GM18907 (cell line): ENCODE measurements at regions not wholly inside any gene's neighbourhood (a gene's known extent, or its start where the extent isn't known, plus 50 kb on each side); places are given as distances from the start of the nearest gene placed in this dataset.

Source experiments
- ATAC-seq: cut with Tn5 transposase; IDR thresholded peaks from one replicate; pipeline ENCODE4 v1.9.1; 2021; ENCODE audit warnings: mild to moderate bottlenecking, moderate library complexity; ENCODE audit not compliant: unreplicated experiment

DNA sequence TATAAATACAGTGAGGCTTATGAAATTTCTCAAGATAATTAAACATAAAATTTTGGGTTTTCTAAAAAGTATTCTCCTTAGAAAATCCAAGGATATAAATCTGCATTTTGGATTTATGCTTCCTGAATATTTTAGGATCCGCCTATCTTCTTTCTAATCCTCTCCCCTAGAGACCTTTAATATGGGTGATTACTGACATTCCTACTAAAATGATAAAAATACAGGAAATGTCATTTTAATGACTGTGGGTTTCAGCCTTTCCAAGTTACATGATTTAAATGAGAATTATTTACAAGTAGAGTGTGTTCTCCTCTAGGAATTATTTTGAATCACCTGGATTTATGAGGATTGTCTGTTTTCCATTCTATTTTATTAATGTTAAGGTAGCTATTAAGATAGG, 150.4 kb downstream of the C7orf25 start:
- no peak for ATAC-seq

DNA sequence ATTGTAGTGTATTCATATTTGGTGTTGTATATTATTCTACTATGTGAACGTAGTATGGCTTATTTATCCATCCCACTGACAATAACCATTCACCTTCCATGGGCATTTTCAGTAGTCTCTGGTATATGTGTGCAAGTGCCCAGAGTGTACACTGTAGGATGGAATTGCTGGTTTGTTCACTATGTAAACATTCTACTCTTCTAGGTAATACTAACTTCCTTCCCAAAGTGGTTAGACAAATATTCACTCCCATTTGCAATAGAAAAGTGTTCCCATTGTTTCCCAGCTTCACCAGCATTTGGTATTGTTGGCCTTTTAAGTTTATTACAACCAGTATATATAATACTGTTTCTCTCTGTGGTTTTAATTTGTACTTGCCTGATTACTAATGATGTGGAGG, 153.7 kb downstream of the C7orf25 start:
- no peak for ATAC-seq

DNA sequence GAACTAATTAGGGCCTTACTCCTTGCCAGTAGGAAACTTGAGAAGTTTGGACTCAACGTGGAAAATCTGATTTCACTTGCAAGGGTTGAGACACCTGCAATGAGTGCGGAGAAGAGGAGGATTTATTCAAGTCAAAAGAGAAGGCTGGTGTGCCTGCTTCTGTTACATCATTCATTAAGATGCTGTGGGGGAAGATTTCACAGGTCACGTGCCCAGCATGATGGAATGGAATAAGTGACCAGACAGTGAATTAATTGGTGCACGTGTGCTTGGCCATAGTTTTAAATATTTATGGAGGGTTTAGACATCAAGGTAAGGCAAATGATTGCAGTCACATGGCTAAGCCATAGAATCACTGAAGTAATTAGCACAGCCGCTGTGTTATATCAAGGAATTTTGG, 155.0 kb downstream of the C7orf25 start:
- ATAC-seq: no peak

DNA sequence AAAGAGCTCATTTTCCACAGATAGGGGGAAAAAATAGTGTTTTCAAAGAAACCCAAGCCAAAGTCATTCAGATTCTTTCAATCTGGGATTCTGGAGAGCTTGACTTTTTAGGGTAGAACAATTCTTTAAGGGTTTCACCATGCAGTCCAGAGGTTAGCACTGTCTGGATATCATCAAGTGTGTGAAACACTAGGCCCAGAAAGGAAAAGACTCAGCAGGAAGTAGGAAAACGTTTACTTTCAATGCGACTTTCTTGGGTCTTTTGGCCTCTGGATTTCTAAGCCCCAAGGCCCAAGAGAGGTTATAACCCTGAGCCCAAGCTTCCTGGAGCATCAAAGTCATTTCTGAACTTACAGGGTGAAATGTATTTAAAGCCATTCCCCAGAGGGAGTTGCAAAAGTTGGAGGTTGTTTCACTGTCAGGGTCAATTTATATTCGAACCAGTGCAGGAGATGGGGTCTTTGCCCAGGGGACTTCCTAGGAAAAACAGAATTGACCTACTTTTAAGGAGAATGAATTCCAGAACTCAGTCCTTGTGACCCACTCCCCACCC, 158.0 kb downstream of the C7orf25 start:
- ATAC-seq: no peak

DNA sequence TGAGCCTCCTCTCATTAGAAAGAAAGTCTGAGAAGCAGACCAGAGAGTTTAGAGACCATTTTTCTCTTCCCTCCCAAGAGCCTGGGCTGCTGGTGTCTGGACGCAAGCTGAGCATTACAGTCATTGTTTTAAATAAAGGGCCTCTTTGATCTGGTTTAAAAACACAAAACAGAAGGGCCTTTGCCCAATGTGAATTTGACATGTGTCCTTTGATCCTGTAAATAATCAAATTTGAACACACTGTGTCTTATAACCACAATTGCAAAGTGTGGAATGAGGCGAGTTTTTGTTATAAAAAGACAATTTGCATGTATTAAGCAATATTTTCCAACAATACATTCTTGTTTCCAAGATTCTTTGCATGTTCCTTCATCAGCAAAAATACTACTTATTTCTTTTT, 158.5 kb downstream of the C7orf25 start:
- ATAC-seq: no peak

DNA sequence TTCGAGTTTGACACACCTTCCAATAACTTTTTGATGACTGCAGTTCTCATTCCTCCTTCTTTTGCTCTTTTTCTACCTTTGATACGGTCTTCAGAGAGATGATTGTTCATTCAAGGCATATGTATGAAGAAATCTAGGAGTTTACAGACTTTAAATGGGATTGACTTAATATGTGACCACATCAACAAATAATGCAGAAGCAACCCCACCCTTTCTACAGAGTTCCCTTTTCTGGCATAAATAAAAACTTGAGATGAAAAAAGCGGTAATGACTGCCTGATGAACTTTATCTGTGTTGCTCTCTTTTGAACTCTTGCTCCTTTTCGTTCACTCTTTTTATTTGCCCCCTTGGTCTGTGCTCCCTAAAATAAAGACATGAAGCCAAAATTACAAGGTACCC, 161.7 kb downstream of the C7orf25 start:
- no peak for ATAC-seq

DNA sequence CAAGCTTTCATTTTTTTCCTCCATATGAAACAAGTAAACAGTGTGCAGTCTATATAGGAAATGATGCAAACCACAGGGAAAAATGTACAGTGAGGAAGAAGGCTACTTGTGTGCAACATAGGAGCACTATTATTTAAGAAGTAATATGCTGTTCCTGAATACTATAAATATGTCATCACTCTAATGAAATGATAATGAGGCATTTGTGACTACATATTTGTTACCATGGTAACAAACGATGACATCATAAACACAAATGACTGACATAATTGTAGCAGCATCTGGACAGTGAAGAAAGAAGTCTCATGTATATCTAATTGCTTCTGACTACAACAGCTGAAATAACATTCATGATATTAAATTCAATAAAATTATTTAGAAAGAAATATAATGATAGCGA, 164.8 kb downstream of the C7orf25 start:
- ATAC-seq: no peak

DNA sequence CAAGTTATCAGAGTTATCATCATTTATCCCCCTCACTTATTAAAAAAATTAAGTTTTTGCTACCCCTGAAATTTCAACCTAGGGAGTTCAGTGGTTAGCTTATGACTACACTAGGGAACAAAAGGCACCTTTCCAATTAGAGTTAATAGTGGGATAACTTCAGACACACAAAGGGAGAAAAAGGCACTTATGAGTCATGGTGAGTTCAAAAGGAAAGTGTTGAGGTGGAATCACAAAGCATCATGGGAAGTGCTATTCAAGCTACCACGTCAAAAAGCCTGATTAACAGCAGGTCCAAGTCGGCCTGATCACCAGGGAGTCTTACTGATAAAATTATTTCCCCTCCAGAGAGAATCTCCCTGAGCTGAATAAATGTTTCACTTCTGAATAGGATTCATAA, 165.7 kb downstream of the C7orf25 start:
- ATAC-seq: no peak

DNA sequence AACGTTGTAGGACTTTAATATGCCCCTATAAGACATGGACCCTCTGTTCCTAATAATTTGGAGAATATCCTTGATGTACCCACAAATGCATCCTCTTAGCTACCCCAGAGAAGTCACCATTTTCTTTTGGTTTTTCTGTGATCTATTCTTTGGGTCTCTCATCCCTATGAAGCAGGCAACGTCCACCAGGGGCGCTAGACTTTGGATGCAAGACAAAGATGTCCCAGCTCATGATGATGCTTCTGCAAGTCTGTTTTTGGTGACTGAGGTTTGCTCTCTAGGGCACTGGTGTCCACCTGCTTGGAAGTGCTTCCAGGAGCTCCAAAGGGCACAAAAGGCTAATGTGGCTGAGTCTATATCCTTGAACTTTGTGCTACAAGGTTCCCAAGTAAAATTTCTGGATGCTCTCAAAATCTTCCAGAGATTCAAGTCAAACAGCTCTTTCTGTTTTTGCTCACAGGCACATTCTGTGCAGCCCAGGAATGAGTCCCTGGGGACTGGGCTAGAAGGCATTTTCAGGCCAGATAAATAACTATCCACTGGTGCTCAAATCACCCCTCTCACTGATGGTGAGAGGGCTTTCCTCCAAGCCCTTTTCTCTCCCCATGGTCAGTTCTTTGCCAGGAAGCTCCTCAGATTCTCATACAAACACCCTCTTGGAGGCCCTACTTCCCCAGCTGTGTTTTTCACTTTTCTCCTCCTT, 166.4 kb downstream of the C7orf25 start:
- ATAC-seq: no peak

DNA sequence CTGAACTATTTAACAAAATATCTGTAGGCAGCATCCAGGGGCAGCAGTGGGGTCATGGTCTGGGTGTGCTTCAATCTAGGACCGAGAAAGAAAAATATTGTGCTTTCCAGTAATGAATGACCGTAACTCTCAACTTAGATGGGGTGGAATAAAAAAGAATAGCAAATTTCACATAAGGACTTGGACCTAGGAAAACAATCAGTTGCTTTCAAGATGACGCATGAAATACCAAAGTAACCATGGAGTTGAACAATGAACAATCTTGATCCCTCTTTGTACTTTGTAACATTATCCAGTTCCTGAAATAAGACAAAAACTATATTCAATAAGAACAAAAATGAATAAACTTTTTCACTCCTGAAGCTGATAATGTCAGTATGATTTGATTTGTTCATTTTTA, 167.1 kb downstream of the C7orf25 start:
- no peak for ATAC-seq

DNA sequence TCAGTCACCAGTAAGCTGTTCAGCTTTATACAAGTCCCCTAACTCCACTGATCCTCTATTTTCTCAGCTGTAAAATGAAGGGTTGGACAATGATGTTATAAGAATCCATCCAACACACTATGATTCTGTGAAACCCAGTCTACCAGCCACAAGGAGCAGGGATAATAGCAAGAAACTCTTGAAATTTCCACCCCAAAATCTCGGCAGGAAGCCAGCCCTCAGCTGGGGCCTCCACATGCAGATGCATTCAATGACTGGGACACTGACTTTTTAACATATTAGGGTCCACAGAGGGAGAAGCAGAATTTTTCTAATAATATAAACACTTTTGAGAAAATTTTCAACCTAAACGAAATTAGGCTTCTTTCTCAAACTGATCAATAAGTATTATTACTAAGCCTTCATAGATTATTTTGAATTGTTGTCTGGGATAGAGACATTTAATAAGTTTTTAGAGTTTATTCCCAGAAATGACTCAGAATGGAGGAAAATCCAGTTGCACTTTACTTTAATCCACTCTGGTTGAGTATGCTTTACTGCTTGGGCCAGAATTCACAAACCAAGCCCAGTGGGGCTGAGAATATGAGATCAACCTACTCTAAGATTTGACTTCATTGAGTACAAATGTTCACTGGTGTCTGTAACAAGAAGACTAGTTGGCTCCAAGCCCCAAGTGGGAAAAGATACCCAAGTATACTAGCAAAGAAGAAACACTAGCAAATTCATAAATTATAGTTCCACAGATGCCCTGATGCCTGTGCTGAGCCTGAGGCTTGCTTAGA, 168.6 kb downstream of the C7orf25 start:
- ATAC-seq: no peak

DNA sequence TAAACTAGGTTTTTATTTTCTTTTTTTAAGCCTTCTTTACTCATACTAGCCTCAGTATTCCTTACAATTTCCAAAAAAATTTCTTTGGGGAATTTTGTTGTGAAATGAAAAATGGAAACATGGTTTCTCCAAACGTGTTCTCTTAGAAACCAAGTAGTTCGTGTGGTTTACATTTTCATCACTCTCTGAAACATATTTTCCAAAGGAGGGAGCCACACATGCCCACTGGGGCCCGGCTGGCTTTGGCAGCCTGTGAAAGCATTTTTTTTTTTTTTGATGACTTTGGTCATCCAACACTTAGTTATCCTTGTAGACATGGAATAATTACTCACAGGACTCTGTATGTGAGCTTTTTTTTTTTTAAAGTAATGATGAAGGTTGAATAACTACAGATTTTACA, 169.6 kb downstream of the C7orf25 start:
- ATAC-seq: no peak

DNA sequence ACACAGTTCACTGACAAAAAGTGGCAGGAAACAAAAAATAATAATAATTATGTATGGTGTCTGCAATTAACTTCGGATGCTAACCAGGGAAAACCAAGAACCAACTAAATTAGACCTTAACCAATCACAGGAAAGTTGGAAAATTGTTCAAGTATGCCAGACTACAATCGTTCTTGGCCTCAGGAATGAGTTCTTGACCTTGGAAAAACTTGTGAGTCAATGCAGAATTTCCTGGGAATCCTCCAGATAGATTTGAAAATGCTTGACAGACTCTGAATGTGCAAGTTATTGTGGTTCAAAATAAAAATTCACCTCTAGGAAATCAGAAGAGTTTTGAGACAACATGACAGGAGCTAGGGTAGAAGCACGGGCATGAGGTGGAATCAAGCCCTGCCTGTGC, 171.5 kb downstream of the C7orf25 start:
- no peak for ATAC-seq

DNA sequence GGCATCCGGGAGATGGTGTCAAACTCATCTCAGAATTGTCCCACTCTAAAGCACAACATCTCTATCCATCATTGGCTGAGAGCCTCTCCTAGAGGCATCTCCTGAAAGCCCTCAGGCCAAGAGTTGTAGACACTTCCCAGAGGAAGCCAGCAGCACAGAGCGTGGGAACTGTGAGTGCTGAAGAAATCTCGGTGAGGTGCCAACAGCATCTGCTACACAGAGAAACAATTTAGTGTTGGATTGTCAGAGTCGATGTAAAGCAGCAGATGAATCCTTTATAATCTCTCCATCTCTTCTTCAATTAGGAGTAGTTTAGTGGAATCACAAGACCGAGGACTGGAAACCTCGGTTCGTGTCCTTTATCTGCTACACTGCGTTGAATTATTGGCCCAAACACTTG, 172.2 kb downstream of the C7orf25 start:
- no peak for ATAC-seq

DNA sequence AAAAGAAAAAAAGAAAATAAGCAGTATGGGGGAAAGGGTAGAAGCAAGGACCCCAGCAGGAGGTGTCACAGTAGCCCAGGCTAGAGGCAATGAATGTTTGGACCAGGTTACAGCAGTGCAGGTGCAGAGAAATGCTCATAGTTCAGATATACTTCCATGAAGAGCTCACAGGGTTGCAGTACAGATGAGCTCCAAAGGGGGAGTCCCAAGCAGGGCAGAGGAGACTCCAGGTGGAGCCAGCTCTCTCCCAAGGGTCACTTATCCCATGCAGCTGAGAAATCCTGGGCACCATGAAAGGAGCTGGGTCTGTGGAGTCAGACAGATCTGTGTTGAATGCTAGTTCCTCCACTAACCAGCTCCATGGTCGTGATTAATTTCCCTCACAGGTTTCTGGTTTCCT, 174.9 kb downstream of the C7orf25 start:
- no peak for ATAC-seq

DNA sequence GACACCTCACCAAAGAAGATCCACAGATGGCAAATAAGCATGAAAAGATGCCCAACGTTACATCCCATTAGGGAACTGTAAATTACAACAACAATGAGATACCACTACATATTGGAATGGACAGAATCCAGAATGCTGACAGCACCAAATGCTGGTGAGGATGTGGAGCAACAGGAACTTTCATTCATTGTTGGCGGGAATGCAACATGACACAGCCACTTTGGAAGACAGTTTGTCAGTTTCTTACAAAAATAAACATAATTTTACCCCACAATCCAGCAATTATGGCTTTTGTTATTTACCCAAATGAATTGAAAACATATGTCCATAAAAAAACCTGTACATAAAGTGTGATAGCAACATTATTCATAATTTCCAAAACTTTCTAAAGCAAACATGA, 176.8 kb downstream of the C7orf25 start:
- ATAC-seq: no peak

DNA sequence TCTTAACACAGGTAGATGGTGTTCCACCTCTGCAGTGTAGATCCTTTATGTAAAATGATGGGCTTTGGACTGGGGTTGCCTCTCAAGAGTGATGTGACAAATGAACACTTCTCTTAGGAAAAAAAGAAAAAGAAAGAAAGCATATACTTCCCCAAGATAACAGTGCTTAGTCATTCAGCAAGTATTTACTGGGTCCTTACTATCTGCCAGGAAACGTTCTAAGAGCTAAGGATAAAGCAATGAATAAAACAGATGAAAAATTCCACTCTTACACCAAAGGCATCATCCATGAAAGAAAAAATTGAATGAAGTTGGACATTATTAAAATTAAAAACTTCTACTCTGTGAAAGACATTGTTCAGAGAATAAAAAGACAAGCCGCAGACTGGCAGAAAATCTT, 177.3 kb downstream of the C7orf25 start:
- no peak for ATAC-seq

DNA sequence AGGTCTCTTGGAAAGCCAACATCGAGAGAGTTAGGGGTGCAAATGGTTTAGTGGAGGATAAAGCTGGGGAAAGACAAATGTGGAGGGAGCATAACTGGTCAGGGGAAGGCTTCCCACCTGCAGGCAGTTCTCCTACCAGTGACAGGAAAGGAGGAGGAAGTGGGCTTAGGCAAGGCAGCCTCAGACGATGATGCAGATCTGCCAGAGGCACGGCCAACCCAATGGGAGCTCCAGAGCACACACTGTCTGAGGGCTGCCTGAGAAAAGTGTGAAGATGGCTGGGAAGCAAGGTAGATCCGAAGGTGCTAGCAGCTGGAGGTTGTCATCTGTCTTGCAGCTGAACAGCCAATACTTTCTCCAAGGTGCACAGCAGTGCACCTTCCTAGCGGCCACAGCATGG, 178.8 kb downstream of the C7orf25 start:
- ATAC-seq: no peak

DNA sequence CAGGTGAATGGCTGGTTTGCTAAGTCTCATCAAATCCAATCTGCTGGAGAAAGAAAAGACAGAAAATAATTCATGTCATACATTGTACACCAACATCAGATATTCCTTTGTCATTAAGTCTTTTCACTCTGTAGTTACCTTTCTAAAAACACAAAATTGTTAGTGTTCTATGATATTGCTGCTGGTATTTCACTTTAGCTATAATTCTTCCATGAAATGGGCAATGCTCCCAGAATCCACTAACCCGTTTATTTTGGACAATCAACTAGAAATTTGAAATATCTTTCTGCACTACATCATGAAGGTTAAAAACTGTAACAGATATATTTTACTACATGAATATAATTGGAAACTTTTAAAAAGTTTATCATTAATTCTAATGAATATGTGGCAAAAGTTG, 181.3 kb downstream of the C7orf25 start:
- no peak for ATAC-seq

DNA sequence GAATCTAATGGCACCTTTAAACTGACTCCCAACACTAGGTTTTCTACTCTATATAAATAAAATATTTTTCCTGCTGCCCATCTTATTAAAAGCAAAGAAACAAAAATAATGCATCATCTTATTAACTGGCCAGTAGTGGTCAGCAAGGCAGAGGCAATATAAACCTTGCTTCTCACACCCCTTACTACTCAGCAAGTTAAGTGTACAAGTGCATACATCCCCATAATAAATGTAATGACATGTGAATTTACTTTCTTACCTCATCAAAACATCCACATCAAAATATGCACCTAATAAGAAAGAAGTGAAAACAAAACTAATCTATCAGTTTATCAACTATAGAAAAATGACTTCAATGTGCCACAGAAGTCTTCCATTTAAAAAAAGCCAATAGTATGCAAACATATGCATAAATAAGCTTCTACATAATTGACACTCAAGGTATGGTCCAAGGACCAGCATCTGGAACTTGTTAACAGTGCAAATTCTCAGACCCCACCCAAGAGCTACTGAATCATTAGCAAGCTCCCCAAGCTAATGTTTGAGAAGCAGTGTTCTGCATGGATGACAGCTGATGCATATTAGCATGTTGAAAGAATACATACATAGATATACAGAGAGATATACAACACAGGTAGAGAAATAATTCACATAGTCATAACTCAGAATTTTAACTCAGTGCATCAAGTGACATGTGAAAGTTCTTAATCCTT, 182.7 kb downstream of the C7orf25 start:
- ATAC-seq: no peak

DNA sequence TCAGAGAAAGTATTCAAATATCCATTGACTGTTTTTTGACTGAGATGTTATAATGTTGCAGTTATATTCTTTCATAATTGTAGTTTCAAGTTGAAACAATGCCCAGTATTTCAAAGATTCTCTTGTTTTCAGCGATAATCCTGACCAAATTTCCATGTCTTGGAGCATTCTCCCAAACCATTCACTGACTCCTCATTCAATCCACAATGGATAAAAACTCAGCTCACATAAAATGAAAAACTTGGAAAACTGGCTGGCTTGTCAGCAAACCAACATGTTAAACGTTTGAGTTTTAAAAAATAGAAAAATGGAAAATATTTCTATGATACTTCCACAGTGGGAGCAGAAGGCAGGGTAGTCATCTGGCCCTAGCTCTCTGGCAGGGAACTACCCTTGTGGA, 184.4 kb downstream of the C7orf25 start:
- ATAC-seq: no peak
